Transverse colon (tissue), 4 donors: ENCODE measurements at regions not wholly inside any gene's neighbourhood (a gene's known extent, or its start where the extent isn't known, plus 50 kb on each side); places are given as distances from the start of the nearest gene placed in this dataset.

ENCODE experiments used
- EP300 ChIP-seq: sonication (generic); formaldehyde crosslinking; IDR thresholded peaks from one replicate; pipeline ENCODE4 v1.6.1; 2017; ENCODE audit warnings: antibody characterized with exemption, low read depth
- POLR2A ChIP-seq: fragments of 450-650 bp; IDR thresholded peaks from one replicate; pipeline ENCODE4 v1.6.1; 2016; ENCODE audit warnings: antibody characterized with exemption, mild to moderate bottlenecking, moderate library complexity
- POLR2AphosphoS5 ChIP-seq, 3 donors: sonication (generic); formaldehyde crosslinking; IDR thresholded peaks; one replicate each; pipeline ENCODE4 v1.6.1; 2016; ENCODE audit warnings: antibody characterized with exemption in 3 of 3
- TF ChIP-seq, protein P1 (sequence below), 5 experiments: fragments of 200-600 bp in 3 of 5; fragments of 450-650 bp in 2 of 5; sonication (generic) in 3 of 5; IDR thresholded peaks; 1 replicate in 2 of 5; 2 replicates in 3 of 5; pipeline ENCODE4 v1.5.1; 2016 to 2017; ENCODE audit warnings: antibody characterized with exemption in 5 of 5, inconsistent platforms in 3 of 5, mild to moderate bottlenecking in 2 of 5, moderate library complexity in 1 of 5

DNA sequence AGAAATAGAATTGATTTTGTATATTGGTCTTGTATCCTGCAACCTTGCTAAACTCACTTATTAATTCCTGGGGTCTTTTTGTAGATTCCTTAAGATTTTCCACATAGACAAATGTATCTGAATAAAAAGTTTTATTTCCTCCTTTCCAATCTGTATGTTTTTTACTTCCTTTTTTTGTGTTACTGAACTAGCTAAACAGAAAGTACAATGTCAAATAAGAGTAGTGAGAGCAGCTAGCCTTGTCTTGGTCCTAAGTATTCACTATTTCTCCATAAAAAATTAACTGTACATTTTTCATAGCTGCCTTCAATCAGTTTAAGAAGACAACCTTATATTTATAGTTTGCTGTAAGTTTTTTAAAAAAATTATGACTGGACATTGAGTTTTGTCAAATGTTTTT is 74.9 kb downstream of the FASLG start:
- TF ChIP-seq, protein P1, sequence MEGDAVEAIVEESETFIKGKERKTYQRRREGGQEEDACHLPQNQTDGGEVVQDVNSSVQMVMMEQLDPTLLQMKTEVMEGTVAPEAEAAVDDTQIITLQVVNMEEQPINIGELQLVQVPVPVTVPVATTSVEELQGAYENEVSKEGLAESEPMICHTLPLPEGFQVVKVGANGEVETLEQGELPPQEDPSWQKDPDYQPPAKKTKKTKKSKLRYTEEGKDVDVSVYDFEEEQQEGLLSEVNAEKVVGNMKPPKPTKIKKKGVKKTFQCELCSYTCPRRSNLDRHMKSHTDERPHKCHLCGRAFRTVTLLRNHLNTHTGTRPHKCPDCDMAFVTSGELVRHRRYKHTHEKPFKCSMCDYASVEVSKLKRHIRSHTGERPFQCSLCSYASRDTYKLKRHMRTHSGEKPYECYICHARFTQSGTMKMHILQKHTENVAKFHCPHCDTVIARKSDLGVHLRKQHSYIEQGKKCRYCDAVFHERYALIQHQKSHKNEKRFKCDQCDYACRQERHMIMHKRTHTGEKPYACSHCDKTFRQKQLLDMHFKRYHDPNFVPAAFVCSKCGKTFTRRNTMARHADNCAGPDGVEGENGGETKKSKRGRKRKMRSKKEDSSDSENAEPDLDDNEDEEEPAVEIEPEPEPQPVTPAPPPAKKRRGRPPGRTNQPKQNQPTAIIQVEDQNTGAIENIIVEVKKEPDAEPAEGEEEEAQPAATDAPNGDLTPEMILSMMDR (IDR thresholded peaks at IDR 0.05), result no peak
- TF ChIP-seq POLR2AphosphoS5 (IDR thresholded peaks at IDR 0.05) (no peak), POLR2A (no peak), EP300 (no peak)
